ENCODE measurements at regions not wholly inside any gene's neighbourhood (a gene's known extent, or its start where the extent isn't known, plus 50 kb on each side); places are given as distances from the start of the nearest gene placed in this dataset.

GRCh38 chr1:201773764-201774163 is 55.2 kb upstream of the IPO9 start:
- TF ChIP-seq CTCF (IDR thresholded peaks at IDR 0.05; ENCODE audit: low read depth, low read length) (no peak), EZH2phosphoT487 (IDR thresholded peaks at IDR 0.05; ENCODE audit: low read depth) (no peak)

Measured in OCI-LY3 (cell line).